H1 (cell line): ENCODE measurements at regions not wholly inside any gene's neighbourhood (a gene's known extent, or its start where the extent isn't known, plus 50 kb on each side); places are given as distances from the start of the nearest gene placed in this dataset.

ENCODE experiments used
- CTCF ChIA-PET: fragments of 300-600 bp; sonication (Branson Sonifier 250); formaldehyde crosslinking; loops from one replicate; lab custom pipeline; 2021; ENCODE audit not compliant: partially characterized antibody; lab: Charles Lee
- POLR2A ChIA-PET: fragments of 300-600 bp; sonication (Branson Sonifier 250); formaldehyde crosslinking; loops from one replicate; lab custom pipeline; 2021; ENCODE audit warnings: inconsistent platforms; ENCODE audit not compliant: partially characterized antibody; lab: Charles Lee
- DNase-seq, 2 experiments: peaks; one replicate each; pipeline versions ENCODE4 v3.0.0 to v3.0.0-alpha.2; 2010 to 2022; ENCODE audit warnings: low spot score in 2 of 2, low read depth in 1 of 2, mixed read lengths in 1 of 2
- FAIRE-seq: peaks from 2 replicates; lab custom pipeline; 2011; peaks lifted over from hg19 to GRCh38; lab: Jason Lieb, UNC
- H2AFZ ChIP-seq: 2 replicates; pipeline ENCODE4 v1.8.1; 2012; ENCODE audit warnings: low read length, inconsistent platforms
- H2AK5ac ChIP-seq: 2 replicates; pipeline ENCODE4 v1.6.1; 2013; ENCODE audit warnings: low read depth, low read length
- H2BK120ac ChIP-seq: replicated peaks from 2 replicates; pipeline ENCODE3; 2013; ENCODE audit warnings: low read depth, low read length, inconsistent platforms
- H2BK12ac ChIP-seq: 2 replicates; pipeline ENCODE4 v1.6.1; 2013; ENCODE audit warnings: low read depth, low read length
- H2BK15ac ChIP-seq: 2 replicates; pipeline ENCODE4 v1.6.1; 2013; ENCODE audit warnings: low read length
- H2BK20ac ChIP-seq: 2 replicates; pipeline ENCODE4 v1.6.1; 2013; ENCODE audit warnings: low read length
- H2BK5ac ChIP-seq: 2 replicates; pipeline ENCODE4 v1.6.1; 2013; ENCODE audit warnings: low read depth, low read length
- H3K14ac ChIP-seq: 2 replicates; pipeline ENCODE4 v1.6.1; 2013; ENCODE audit warnings: inconsistent platforms; ENCODE audit not compliant: insufficient read length
- H3K18ac ChIP-seq: 2 replicates; pipeline ENCODE4 v1.6.1; 2013; ENCODE audit warnings: low read length; ENCODE audit errors: extremely low read depth
- H3K23ac ChIP-seq: 2 replicates; pipeline ENCODE4 v1.6.1; 2013; ENCODE audit warnings: inconsistent platforms; ENCODE audit not compliant: insufficient read length
- H3K23me2 ChIP-seq: 2 replicates; pipeline ENCODE4 v1.6.1; 2013; ENCODE audit warnings: low read depth, low read length
- H3K27ac ChIP-seq: 2 replicates; pipeline ENCODE4 v1.6.1; 2011; ENCODE audit warnings: low read depth, low read length, inconsistent platforms
- H3K27me3 ChIP-seq, 4 experiments: replicated peaks in 1 of 4; 1 replicate in 1 of 4; 2 replicates in 3 of 4; pipeline versions ENCODE4 v1.6.1 to v1.8.1; 2011 to 2013; ENCODE audit warnings: low read length in 3 of 4, mild to moderate bottlenecking in 3 of 4, inconsistent platforms in 2 of 4, mixed read lengths in 2 of 4, moderate library complexity in 1 of 4; ENCODE audit not compliant: control insufficient read depth in 3 of 4, insufficient read depth in 3 of 4; ENCODE audit errors: extremely low read depth in 1 of 4
- H3K36me3 ChIP-seq, 4 experiments: 2 replicates each; pipeline versions ENCODE4 v1.6.1 to v1.8.1; 2011 to 2013; ENCODE audit warnings: mild to moderate bottlenecking in 4 of 4, low read length in 3 of 4, moderate library complexity in 2 of 4, control low read depth in 1 of 4, inconsistent platforms in 1 of 4; ENCODE audit not compliant: insufficient read depth in 4 of 4, control insufficient read depth in 2 of 4
- H3K4ac ChIP-seq: replicated peaks from 2 replicates; pipeline ENCODE3; 2013; ENCODE audit warnings: low read length, low read depth, mixed read lengths, inconsistent platforms; ENCODE audit not compliant: insufficient read length
- H3K4me1 ChIP-seq, 4 experiments: replicated peaks in 1 of 4; 1 replicate in 1 of 4; 2 replicates in 3 of 4; pipeline versions ENCODE4 v1.6.1 to v1.8.1; 2011 to 2013; ENCODE audit warnings: low read length in 3 of 4, inconsistent platforms in 2 of 4, mixed read lengths in 1 of 4; ENCODE audit not compliant: insufficient read depth in 4 of 4, control insufficient read depth in 3 of 4
- H3K4me2 ChIP-seq, 2 experiments: 2 replicates each; pipeline versions ENCODE4 v1.6.1 to v1.8.1; 2011 to 2013; ENCODE audit warnings: low read depth in 2 of 2, low read length in 2 of 2, control low read depth in 1 of 2, inconsistent platforms in 1 of 2, mild to moderate bottlenecking in 1 of 2; ENCODE audit not compliant: insufficient read depth in 1 of 2
- H3K4me3 ChIP-seq, 4 experiments: fragments of 200-600, 300-600 bp in 1 of 4; sonication (generic), shearing (Covaris generic), sonication (Bioruptor Twin) in 1 of 4; 2 replicates each; pipeline versions ENCODE4 v1.5.1 to v1.8.1; 2011 to 2016; ENCODE audit warnings: low read length in 4 of 4, low read depth in 3 of 4, control low read depth in 2 of 4, inconsistent platforms in 2 of 4, mild to moderate bottlenecking in 2 of 4, mixed read lengths in 1 of 4, moderate library complexity in 1 of 4; ENCODE audit not compliant: insufficient read depth in 2 of 4; ENCODE audit errors: extremely low read depth in 1 of 4
- H3K56ac ChIP-seq: replicated peaks from 2 replicates; pipeline ENCODE3; 2013; ENCODE audit warnings: low read depth, mild to moderate bottlenecking, mixed read lengths, low read length, inconsistent platforms; ENCODE audit not compliant: insufficient read length
- H3K79me1 ChIP-seq: 2 replicates; pipeline ENCODE4 v1.6.1; 2013; ENCODE audit warnings: low read depth, low read length, control low read depth
- H3K79me2 ChIP-seq, 2 experiments: 2 replicates each; pipeline versions ENCODE4 v1.6.1 to v1.8.1; 2012 to 2013; ENCODE audit warnings: low read length in 2 of 2, mild to moderate bottlenecking in 2 of 2, inconsistent platforms in 1 of 2; ENCODE audit not compliant: insufficient read depth in 2 of 2, control insufficient read depth in 1 of 2
- H3K9ac ChIP-seq, 4 experiments: replicated peaks in 1 of 4; 1 replicate in 1 of 4; 2 replicates in 3 of 4; pipeline versions ENCODE4 v1.6.1 to v1.8.1; 2011 to 2013; ENCODE audit warnings: low read depth in 3 of 4, low read length in 3 of 4, control low read depth in 2 of 4, mild to moderate bottlenecking in 2 of 4, moderate library complexity in 2 of 4, inconsistent platforms in 1 of 4; ENCODE audit errors: extremely low read depth in 1 of 4
- H3K9me3 ChIP-seq, 2 experiments: 2 replicates each; pipeline versions ENCODE4 v1.6.1 to v1.8.1; 2012 to 2013; ENCODE audit warnings: mild to moderate bottlenecking in 2 of 2, moderate library complexity in 2 of 2, control low read depth in 1 of 2, inconsistent platforms in 1 of 2, low read depth in 1 of 2, low read length in 1 of 2, mixed read lengths in 1 of 2; ENCODE audit not compliant: insufficient read depth in 2 of 2
- H4K20me1 ChIP-seq, 2 experiments: replicated peaks in 1 of 2; 2 replicates each; pipeline versions ENCODE3 to v1.8.1; 2011 to 2013; ENCODE audit warnings: inconsistent platforms in 2 of 2, low read length in 2 of 2, mild to moderate bottlenecking in 1 of 2; ENCODE audit not compliant: insufficient read depth in 2 of 2, control insufficient read depth in 1 of 2
- H4K5ac ChIP-seq: 2 replicates; pipeline ENCODE4 v1.6.1; 2013; ENCODE audit warnings: low read length, low read depth, mixed read lengths, inconsistent platforms; ENCODE audit not compliant: insufficient read length
- H4K8ac ChIP-seq: 2 replicates; pipeline ENCODE4 v1.8.0; 2013; ENCODE audit warnings: mild to moderate bottlenecking, moderate library complexity, low read length, inconsistent platforms; ENCODE audit not compliant: insufficient read depth; ENCODE audit errors: extremely low read depth
- H4K91ac ChIP-seq: replicated peaks from 2 replicates; pipeline ENCODE3; 2013; ENCODE audit warnings: low read length, mixed read lengths, inconsistent platforms; ENCODE audit not compliant: insufficient read length
- BRCA1 ChIP-seq: IDR thresholded peaks from 2 replicates; pipeline ENCODE4 v1.6.1; 2012; ENCODE audit warnings: low read depth, low read length, improper control_type of control experiment
- CTBP2 ChIP-seq: IDR thresholded peaks from 2 replicates; pipeline ENCODE4 v1.7.0; 2011; ENCODE audit warnings: borderline replicate concordance, mild to moderate bottlenecking, moderate library complexity, mixed read lengths, low read length; ENCODE audit not compliant: insufficient read depth, insufficient read length
- CTCF ChIP-seq, 3 experiments: IDR thresholded peaks; 1 replicate in 2 of 3; 2 replicates in 1 of 3; pipeline versions ENCODE4 v1.5.1 to v1.6.1; 2011; ENCODE audit warnings: low read length in 3 of 3, mild to moderate bottlenecking in 3 of 3, inconsistent platforms in 2 of 3, low read depth in 1 of 3, moderate library complexity in 1 of 3; ENCODE audit not compliant: insufficient read depth in 1 of 3; ENCODE audit errors: control extremely low read depth in 1 of 3
- EGR1 ChIP-seq: IDR thresholded peaks from 2 replicates; pipeline ENCODE4 v1.6.1; 2011; ENCODE audit warnings: low read depth, low read length, borderline replicate concordance
- EP300 ChIP-seq, 2 experiments: IDR thresholded peaks; 1 replicate in 1 of 2; 2 replicates in 1 of 2; pipeline ENCODE4 v1.6.1; 2011 to 2012; ENCODE audit warnings: low read depth in 2 of 2, low read length in 2 of 2, mild to moderate bottlenecking in 2 of 2, borderline replicate concordance in 1 of 2, inconsistent platforms in 1 of 2, moderate library complexity in 1 of 2
- MAFK ChIP-seq: IDR thresholded peaks from 2 replicates; pipeline ENCODE4 v1.6.1; 2012; ENCODE audit warnings: low read depth, mild to moderate bottlenecking, improper control_type of control experiment, low read length
- NRF1 ChIP-seq: IDR thresholded peaks from 2 replicates; pipeline ENCODE4 v1.6.1; 2011; ENCODE audit warnings: mild to moderate bottlenecking, low read depth, low read length, improper control_type of control experiment
- POLR2A ChIP-seq, 2 experiments: IDR thresholded peaks; 1 replicate in 1 of 2; 2 replicates in 1 of 2; pipeline ENCODE4 v1.6.1; 2011; ENCODE audit warnings: low read depth in 2 of 2, low read length in 2 of 2, mild to moderate bottlenecking in 2 of 2; ENCODE audit errors: control extremely low read depth in 1 of 2
- RNF2 ChIP-seq: fragments of 200-900, 300-1000 bp; sonication (generic); IDR thresholded peaks from 2 replicates; pipeline ENCODE4 v1.7.1; 2016; ENCODE audit warnings: borderline replicate concordance, low read depth, mild to moderate bottlenecking, antibody characterized with exemption, low read length; ENCODE audit not compliant: poor library complexity, severe bottlenecking; ENCODE audit errors: missing control alignments
- SAP30 ChIP-seq: fragments of 300-600 bp; sonication (generic); IDR thresholded peaks from 2 replicates; pipeline ENCODE4 v1.7.1; 2012; ENCODE audit warnings: low read length, moderate library complexity, mild to moderate bottlenecking, inconsistent platforms; ENCODE audit not compliant: insufficient read depth, insufficient replicate concordance
- TCF12 ChIP-seq: IDR thresholded peaks from 2 replicates; pipeline ENCODE4 v1.6.1; 2011; ENCODE audit warnings: low read depth, mild to moderate bottlenecking, low read length
- ZNF274 ChIP-seq: IDR thresholded peaks from 2 replicates; pipeline ENCODE4 v1.7.0; 2012; ENCODE audit warnings: low read length, borderline replicate concordance; ENCODE audit errors: extremely low read depth
- WGBS, 2 experiments: shearing (Covaris generic) in 1 of 2; methylation state at CpG; one replicate each; pipeline versions ENCODE4 v1.1.6 to v1.1.7; 2013 to 2015; ENCODE audit warnings: low lambda C conversion rate in 2 of 2, mixed read lengths in 2 of 2, inconsistent platforms in 1 of 2, low coverage in 1 of 2, missing lambda C conversion rate in 1 of 2; ENCODE audit not compliant: insufficient replicate concordance in 2 of 2, insufficient coverage in 1 of 2, insufficient read length in 1 of 2; ENCODE audit errors: extremely low coverage in 1 of 2, missing lambda C conversion rate in 1 of 2; 5-methylcytosine and 5-hydroxymethylcytosine counted together

GRCh38 chr2:176702131-176702530 is 432.9 kb downstream of the MTX2 start:
- Histone ChIP-seq H4K5ac (no peak overlapping the region), H2BK5ac (no peak overlapping the region), H4K20me1 (no peaks in the 10 kb centered on the region), H2BK15ac (no peak overlapping the region), H3K36me3 (no peaks in the 10 kb centered on the region), H3K23ac (no peak overlapping the region), H3K56ac (no peak overlapping the region), H3K27me3 (peaks cover 0 to under 1% (median 0%) of the 10 kb centered on the region in 4 experiments; a peak in 2 of 7 replicates), H3K23me2 (no peaks in the 10 kb centered on the region), H2AK5ac (no peak overlapping the region), H3K79me1 (no peaks in the 10 kb centered on the region), H3K4me1 (no peaks in the 10 kb centered on the region), H2AFZ (no peak overlapping the region), H3K4ac (no peak overlapping the region), H2BK120ac (no peak overlapping the region), H2BK20ac (no peak overlapping the region), H3K27ac (no peak overlapping the region), H3K18ac (no peak overlapping the region), H3K4me2 (no peak overlapping the region), H3K79me2 (no peaks in the 10 kb centered on the region), H4K91ac (no peak overlapping the region), H3K14ac (no peak overlapping the region), H4K8ac (no peak overlapping the region), H3K9ac (no peak overlapping the region), H3K9me3 (no peaks in the 10 kb centered on the region), H2BK12ac (no peak overlapping the region), H3K4me3 (no peak overlapping the region)
- DNase-seq (no peak), FAIRE-seq (no peak)
- ChIA-PET POLR2A (no interaction called here), CTCF (interaction anchor here (0.8 to 1.6 kb wide), 8 partner anchors 10 to 245 kb away, joined by 3 to 5 read pairs (median 3); no protein-coding TSS in a partner anchor)
- 94% methylated on average over 1 of the region's 1 CpG; no CpG with 5 or more reads in 1 of the 2 experiments for WGBS, 2 experiments
- TF ChIP-seq EP300 (IDR thresholded peaks at IDR 0.05; ENCODE audit: borderline replicate concordance in 1 of 2, low read depth in 2 of 2, low read length in 2 of 2) (no peak), TCF12 (no peak), CTBP2 (no peak), EGR1 (no peak), BRCA1 (no peak), MAFK (no peak), POLR2A (IDR thresholded peaks at IDR 0.05; ENCODE audit: control extremely low read depth in 1 of 2, low read depth in 2 of 2, low read length in 2 of 2) (no peak), RNF2 (no peak), NRF1 (no peak), ZNF274 (no peak), CTCF (IDR thresholded peaks at IDR 0.05; ENCODE audit: control extremely low read depth in 1 of 3, insufficient read depth in 1 of 3, low read depth in 1 of 3, low read length in 3 of 3) (no peak), SAP30 (no peak)
